ENCODE measurements at regions not wholly inside any gene's neighbourhood (a gene's known extent, or its start where the extent isn't known, plus 50 kb on each side); places are given as distances from the start of the nearest gene placed in this dataset.

DNA sequence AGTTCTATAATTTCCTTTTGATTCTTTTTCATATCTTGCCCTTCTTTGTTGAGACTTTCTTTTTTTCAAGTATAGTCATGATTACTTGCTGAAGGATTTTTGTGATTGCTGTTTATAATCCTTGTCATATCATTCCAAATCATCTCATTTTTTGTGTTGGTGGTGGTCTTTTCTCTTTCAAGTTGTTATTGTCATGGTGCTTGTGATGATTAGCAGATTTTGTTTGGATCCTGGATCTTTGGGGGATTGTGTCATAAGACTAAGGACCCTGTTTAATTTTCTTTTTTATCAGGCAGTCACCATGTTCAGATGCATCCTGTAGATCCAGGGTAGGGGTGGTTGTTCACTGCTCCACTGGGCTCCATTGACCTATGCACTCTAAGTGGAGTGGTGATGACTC is 254.4 kb upstream of the FOXF1 start:
- Histone ChIP-seq H3K79me2 (ENCODE audit: control insufficient read depth, insufficient read depth, low read length) (no peaks in the 10 kb centered on the region), H3K27me3 (replicated peaks in 1 of 2; ENCODE audit: control insufficient read depth in 2 of 2, insufficient read depth in 2 of 2, low read length in 1 of 2) (no peaks in the 10 kb centered on the region), H4K20me1 (ENCODE audit: control insufficient read depth, insufficient read depth) (no peaks in the 10 kb centered on the region), H3K4me3 (no peak overlapping the region), H3K4me1 (ENCODE audit: control insufficient read depth, insufficient read depth, low read length) (no peaks in the 10 kb centered on the region), H3K27ac (ENCODE audit: control insufficient read depth, insufficient read depth) (no peak overlapping the region), H3K9ac (ENCODE audit: control insufficient read depth, insufficient read depth, low read length) (no peak overlapping the region), H2AFZ (ENCODE audit: control insufficient read depth, low read depth, low read length) (no peak overlapping the region), H3K36me3 (ENCODE audit: control insufficient read depth in 2 of 2, insufficient read depth in 2 of 2, low read length in 1 of 2) (no peaks in the 10 kb centered on the region), H3K9me3 (replicated peaks; ENCODE audit: control insufficient read depth, insufficient read depth, low read length) (no peaks in the 10 kb centered on the region; the same call in 2 of the 3 replicates), H3K4me2 (ENCODE audit: control insufficient read depth, insufficient read depth) (no peak overlapping the region)
- intact Hi-C loops (cut with micrococcal nuclease; ENCODE audit: unreplicated experiment) (no loop called here), in situ Hi-C loops (cut with MboI) (no loop called here)
- DNase-seq (ENCODE audit: low read depth, low spot score) (no peak), FAIRE-seq (no peak), ATAC-seq (no peak)
- CTCF ChIA-PET = no interaction called here
- RAD21 ChIA-PET (ENCODE audit: unreplicated experiment) = no interaction called here
- POLR2A ChIA-PET = no interaction called here
- SMC1A ChIA-PET (ENCODE audit: uncharacterized antibody, unreplicated experiment) = interaction anchor here (1.4 kb wide), 1 partner anchor 11 kb away, joined by 4 read pairs; no protein-coding TSS in a partner anchor
- TF ChIP-seq POU2F2 (IDR thresholded peaks at IDR 0.05; ENCODE audit: borderline replicate concordance, low read depth, low read length) = no peak
- no peak for TF ChIP-seq MYB (IDR thresholded peaks at IDR 0.05; ENCODE audit: borderline replicate concordance, low read depth, low read length)
- no peak for TF ChIP-seq KAT2A (conservative IDR thresholded peaks at IDR 0.05; ENCODE audit: control insufficient read depth, low read depth, low read length)
- TF ChIP-seq TCF3 (IDR thresholded peaks at IDR 0.05; ENCODE audit: borderline replicate concordance, insufficient read depth, low read depth, low read length) = no peak
- TF ChIP-seq, protein P1, sequence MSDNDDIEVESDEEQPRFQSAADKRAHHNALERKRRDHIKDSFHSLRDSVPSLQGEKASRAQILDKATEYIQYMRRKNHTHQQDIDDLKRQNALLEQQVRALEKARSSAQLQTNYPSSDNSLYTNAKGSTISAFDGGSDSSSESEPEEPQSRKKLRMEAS (IDR thresholded peaks at IDR 0.05; ENCODE audit: low read depth, low read length) = no peak
- BruUV-seq (replicated peaks) = no TSS peak

- no peak overlapping the region for H3K4me2 ChIP-seq (ENCODE audit: control insufficient read depth, insufficient read depth)
- ChIA-PET POLR2A (no interaction called here), SMC1A (ENCODE audit: uncharacterized antibody, unreplicated experiment) (interaction anchor here (0.9 kb wide), 1 partner anchor 184 kb away, joined by 3 read pairs; no protein-coding TSS in a partner anchor), CTCF (no interaction called here), RAD21 (ENCODE audit: unreplicated experiment) (no interaction called here)
- TF ChIP-seq, protein P2, sequence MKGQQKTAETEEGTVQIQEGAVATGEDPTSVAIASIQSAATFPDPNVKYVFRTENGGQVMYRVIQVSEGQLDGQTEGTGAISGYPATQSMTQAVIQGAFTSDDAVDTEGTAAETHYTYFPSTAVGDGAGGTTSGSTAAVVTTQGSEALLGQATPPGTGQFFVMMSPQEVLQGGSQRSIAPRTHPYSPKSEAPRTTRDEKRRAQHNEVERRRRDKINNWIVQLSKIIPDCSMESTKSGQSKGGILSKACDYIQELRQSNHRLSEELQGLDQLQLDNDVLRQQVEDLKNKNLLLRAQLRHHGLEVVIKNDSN (IDR thresholded peaks at IDR 0.05; ENCODE audit: borderline replicate concordance, extremely low read length, insufficient read depth, low read depth, low read length) = no peak
- TF ChIP-seq SIX5 (IDR thresholded peaks at IDR 0.05; ENCODE audit: low read depth, low read length, severe bottlenecking) = no peak
- TF ChIP-seq ZNF217 (IDR thresholded peaks at IDR 0.05) = no peak
- no peak for TF ChIP-seq MXI1 (IDR thresholded peaks at IDR 0.05; ENCODE audit: low read depth, low read length)
- H3K4me3 ChIP-seq = no peak overlapping the region
- H3K4me1 ChIP-seq (ENCODE audit: control insufficient read depth, insufficient read depth, low read length) = no peaks in the 10 kb centered on the region
- no TSS peak for BruUV-seq (replicated peaks)
- H3K79me2 ChIP-seq (ENCODE audit: control insufficient read depth, insufficient read depth, low read length) = no peaks in the 10 kb centered on the region
- no peaks in the 10 kb centered on the region; the same call in 2 of the 3 replicates for H3K9me3 ChIP-seq (replicated peaks; ENCODE audit: control insufficient read depth, insufficient read depth, low read length)
- no peaks in the 10 kb centered on the region for H3K27me3 ChIP-seq (replicated peaks in 1 of 2; ENCODE audit: control insufficient read depth in 2 of 2, insufficient read depth in 2 of 2, low read length in 1 of 2)
- H3K27ac ChIP-seq (ENCODE audit: control insufficient read depth, insufficient read depth) = no peak overlapping the region
- ATAC-seq (no peak), FAIRE-seq (no peak), DNase-seq (ENCODE audit: low read depth, low spot score) (no peak)
- no peaks in the 10 kb centered on the region for H4K20me1 ChIP-seq (ENCODE audit: control insufficient read depth, insufficient read depth)
- no peaks in the 10 kb centered on the region for H3K36me3 ChIP-seq (ENCODE audit: control insufficient read depth in 2 of 2, insufficient read depth in 2 of 2, low read length in 1 of 2)
- H3K9ac ChIP-seq (ENCODE audit: control insufficient read depth, insufficient read depth, low read length) = no peak overlapping the region
- WGBS (ENCODE audit: insufficient coverage, insufficient replicate concordance, low lambda C conversion rate, missing lambda C conversion rate) = 15% methylated on average over 3 of the region's 3 CpGs
- in situ Hi-C loops (cut with MboI) (no loop called here), intact Hi-C loops (cut with micrococcal nuclease; ENCODE audit: unreplicated experiment) (no loop called here)
- H2AFZ ChIP-seq (ENCODE audit: control insufficient read depth, low read depth, low read length) = no peak overlapping the region
Observed at GRCh38 chr16:86256995-86257394, 253.3 kb upstream of the FOXF1 start.

Measured in GM12878 (cell line).